GM12878 (cell line): ENCODE measurements at regions not wholly inside any gene's neighbourhood (a gene's known extent, or its start where the extent isn't known, plus 50 kb on each side); places are given as distances from the start of the nearest gene placed in this dataset.

Experiments used
- ATAC-seq: fragments of 200-7000 bp; cut with Tn5 transposase; 3 replicates; pipeline ENCODE4 v1.9.1; 2020; ENCODE audit warnings: mild to moderate bottlenecking, moderate library complexity
- BruUV-seq: library from RNA; stranded (reverse); fragments of 400-500 nt; replicated peaks from 2 replicates; lab custom pipeline; 2021; lab: Mats Ljungman, UMichigan
- CTCF ChIA-PET: fragments of 300-600 bp; sonication (Branson Sonifier 250); formaldehyde crosslinking; extraction: SDS; loops from one replicate; lab custom pipeline; 2021; ENCODE audit warnings: inconsistent platforms; lab: Yijun Ruan, JAX
- POLR2A ChIA-PET: fragments of 350-600 bp; formaldehyde crosslinking; extraction: SDS; loops from one replicate; lab custom pipeline; 2021; ENCODE audit warnings: inconsistent platforms; lab: Charles Lee
- RAD21 ChIA-PET: fragments of 300-600 bp; sonication (Branson Sonifier 250); formaldehyde crosslinking; loops from one replicate; lab custom pipeline; 2023; ENCODE audit warnings: antibody characterized with exemption; ENCODE audit not compliant: unreplicated experiment; lab: Charles Lee
- SMC1A ChIA-PET: fragments of 300-600 bp; sonication (Branson Sonifier 250); formaldehyde crosslinking; loops from one replicate; lab custom pipeline; 2023; ENCODE audit not compliant: unreplicated experiment, uncharacterized antibody; lab: Charles Lee
- DNase-seq: peaks from one replicate; pipeline ENCODE4 v3.0.0-alpha.2; 2011; ENCODE audit warnings: low read depth, low spot score
- FAIRE-seq: peaks from 3 replicates; lab custom pipeline; 2011; peaks lifted over from hg19 to GRCh38; lab: Jason Lieb, UNC
- H2AFZ ChIP-seq: 2 replicates; pipeline ENCODE4 v1.6.0; 2011; ENCODE audit warnings: low read depth, low read length, control low read depth; ENCODE audit not compliant: control insufficient read depth
- H3K27ac ChIP-seq: 2 replicates; pipeline ENCODE4 v1.5.1; 2011; ENCODE audit warnings: control low read depth; ENCODE audit not compliant: control insufficient read depth, insufficient read depth
- H3K27me3 ChIP-seq, 2 experiments: replicated peaks in 1 of 2; 2 replicates each; pipeline versions ENCODE4 v1.6.0 to v1.6.1; 2011; ENCODE audit warnings: low read length in 1 of 2; ENCODE audit not compliant: control insufficient read depth in 2 of 2, insufficient read depth in 2 of 2
- H3K36me3 ChIP-seq, 2 experiments: 2 replicates each; pipeline ENCODE4 v1.5.1; 2011; ENCODE audit warnings: low read length in 1 of 2; ENCODE audit not compliant: control insufficient read depth in 2 of 2, insufficient read depth in 2 of 2
- H3K4me1 ChIP-seq: 2 replicates; pipeline ENCODE4 v1.6.1; 2011; ENCODE audit warnings: mild to moderate bottlenecking, low read length, moderate library complexity, mixed read lengths; ENCODE audit not compliant: control insufficient read depth, insufficient read depth
- H3K4me2 ChIP-seq: 2 replicates; pipeline ENCODE4 v1.6.0; 2011; ENCODE audit warnings: control low read depth; ENCODE audit not compliant: control insufficient read depth, insufficient read depth
- H3K4me3 ChIP-seq: fragments of 200-600 bp; sonication (generic); 2 replicates; pipeline ENCODE4 v1.5.1; 2016
- H3K79me2 ChIP-seq: 2 replicates; pipeline ENCODE4 v1.6.0; 2011; ENCODE audit warnings: low read length; ENCODE audit not compliant: control insufficient read depth, insufficient read depth
- H3K9ac ChIP-seq: 2 replicates; pipeline ENCODE4 v1.8.0; 2011; ENCODE audit warnings: low read length, control low read depth, mixed read lengths; ENCODE audit not compliant: control insufficient read depth, insufficient read depth
- H3K9me3 ChIP-seq: replicated peaks from 3 replicates; pipeline ENCODE4 v1.5.1; 2011; ENCODE audit warnings: mild to moderate bottlenecking, low read length; ENCODE audit not compliant: control insufficient read depth, insufficient read depth
- H4K20me1 ChIP-seq: 2 replicates; pipeline ENCODE4 v1.6.0; 2011; ENCODE audit not compliant: control insufficient read depth, insufficient read depth
- CHD2 ChIP-seq: IDR thresholded peaks from 2 replicates; pipeline ENCODE4 v1.6.1; 2011; ENCODE audit warnings: low read depth, low read length, improper control_type of control experiment, borderline replicate concordance
- HDAC2 ChIP-seq: fragments of 200-600 bp; sonication (generic); IDR thresholded peaks from 2 replicates; pipeline ENCODE4 v1.6.1; 2017
- IKZF1 ChIP-seq: fragments of 450-650 bp; conservative IDR thresholded peaks from 2 replicates; pipeline ENCODE4 v1.6.1; 2017; ENCODE audit warnings: antibody characterized with exemption, mild to moderate bottlenecking
- JUNB ChIP-seq: IDR thresholded peaks from 2 replicates; pipeline ENCODE4 v1.6.1; 2016; ENCODE audit warnings: antibody characterized with exemption, mild to moderate bottlenecking
- JUND ChIP-seq: IDR thresholded peaks from 2 replicates; pipeline ENCODE4 v1.6.1; 2012; ENCODE audit warnings: low read depth, mild to moderate bottlenecking, low read length, improper control_type of control experiment, moderate library complexity
- NFYB ChIP-seq: IDR thresholded peaks from 2 replicates; pipeline ENCODE4 v1.6.1; 2011; ENCODE audit warnings: low read depth, mild to moderate bottlenecking, low read length, improper control_type of control experiment, moderate library complexity; ENCODE audit not compliant: insufficient read depth
- PAX5 ChIP-seq: IDR thresholded peaks from 2 replicates; pipeline ENCODE4 v1.6.1; 2011; ENCODE audit warnings: low read depth, low read length, borderline replicate concordance
- PRDM15 ChIP-seq: fragments of 450-650 bp; formaldehyde crosslinking; IDR thresholded peaks from 2 replicates; pipeline ENCODE4 v1.4.0; 2020; ENCODE audit warnings: mild to moderate bottlenecking, moderate library complexity
- RAD21 ChIP-seq: IDR thresholded peaks from 2 replicates; pipeline ENCODE4 v1.6.1; 2011; ENCODE audit warnings: mild to moderate bottlenecking, low read depth, low read length, moderate library complexity; ENCODE audit not compliant: insufficient read depth
- RELB ChIP-seq: fragments of 450-650 bp; IDR thresholded peaks from 2 replicates; pipeline ENCODE4 v1.6.1; 2017; ENCODE audit warnings: low read depth, mild to moderate bottlenecking, moderate library complexity
- RFX5 ChIP-seq: IDR thresholded peaks from 2 replicates; pipeline ENCODE4 v1.6.1; 2011; ENCODE audit warnings: low read depth, low read length, improper control_type of control experiment
- SMAD5 ChIP-seq: IDR thresholded peaks from 2 replicates; pipeline ENCODE4 v1.6.1; 2016; ENCODE audit warnings: antibody characterized with exemption, low read depth
- SMC3 ChIP-seq: IDR thresholded peaks from 2 replicates; pipeline ENCODE4 v1.6.1; 2011; ENCODE audit warnings: low read length, improper control_type of control experiment, borderline replicate concordance
- SUPT20H ChIP-seq: IDR thresholded peaks from 2 replicates; pipeline ENCODE4 v1.6.1; 2011; ENCODE audit warnings: low read depth, mild to moderate bottlenecking, low read length, moderate library complexity, borderline replicate concordance; ENCODE audit not compliant: control insufficient read depth
- USF1 ChIP-seq: IDR thresholded peaks from 2 replicates; pipeline ENCODE4 v1.6.1; 2011; ENCODE audit warnings: borderline replicate concordance, low read depth, mild to moderate bottlenecking, moderate library complexity, mixed read lengths, low read length; ENCODE audit not compliant: insufficient read depth; ENCODE audit errors: extremely low read length
- ZZZ3 ChIP-seq: IDR thresholded peaks from 2 replicates; pipeline ENCODE4 v1.6.1; 2011; ENCODE audit warnings: low read depth; ENCODE audit not compliant: control insufficient read depth, insufficient read length
- WGBS: methylation state at CpG from one replicate; pipeline ENCODE4 v1.1.6; 2016; ENCODE audit warnings: low lambda C conversion rate; ENCODE audit not compliant: insufficient replicate concordance, insufficient coverage; ENCODE audit errors: missing lambda C conversion rate; 5-methylcytosine and 5-hydroxymethylcytosine counted together
- in situ Hi-C: fragments of 300-500 bp; cut with MboI; formaldehyde crosslinking; loops from 9 replicates; pipeline ENCODE4 v1.14.3; 2018; ENCODE audit warnings: mixed read lengths
- intact Hi-C: fragments of 100-400 bp; cut with micrococcal nuclease; formaldehyde crosslinking; loops from one replicate; pipeline ENCODE4 v1.14.2; 2022; ENCODE audit not compliant: unreplicated experiment
- TF ChIP-seq, protein P1 (sequence below): fragments of 450-650 bp; IDR thresholded peaks from 2 replicates; pipeline ENCODE4 v1.6.1; 2017; ENCODE audit warnings: mild to moderate bottlenecking

DNA sequence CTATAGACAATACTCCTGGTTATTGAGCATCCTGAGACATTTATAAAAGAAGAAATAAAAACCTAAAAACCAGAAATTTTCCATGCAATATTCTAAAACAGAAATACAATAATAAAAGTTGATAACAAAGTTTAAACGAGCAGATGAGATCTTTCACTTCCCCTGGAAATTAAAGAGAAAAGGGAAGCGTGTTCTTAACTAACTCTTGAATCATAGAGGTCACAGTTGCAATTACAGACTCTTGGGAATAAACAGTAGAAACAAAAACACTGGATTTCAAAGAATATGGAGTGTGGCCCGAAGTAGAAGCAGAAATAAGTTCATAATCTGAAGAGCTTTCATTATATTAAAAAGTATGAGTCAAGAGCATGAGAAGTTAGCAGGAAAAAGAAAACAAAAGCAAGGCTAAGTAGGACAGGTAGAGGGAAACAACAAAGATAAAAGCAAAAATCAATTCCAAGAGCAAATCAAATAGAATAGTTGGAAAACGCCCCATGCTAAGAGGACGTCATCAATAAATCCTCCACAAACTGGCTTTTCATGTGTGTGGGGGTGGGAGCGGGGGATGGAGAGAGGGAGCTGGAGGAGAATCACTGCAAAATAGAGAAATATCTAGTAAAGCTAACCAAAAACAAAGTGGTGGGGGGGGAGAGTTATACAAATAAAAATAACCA lies 55.2 kb upstream of the C10orf71 start:
- intact Hi-C loops = no loop called here
- ChIA-PET POLR2A (no interaction called here), SMC1A (interaction anchor here (0.6 kb wide), 1 partner anchor 189 kb away, joined by 3 read pairs; no protein-coding TSS in a partner anchor), CTCF (no interaction called here), RAD21 (no interaction called here)
- Histone ChIP-seq H3K4me1 (no peaks in the 10 kb centered on the region), H3K4me2 (no peak overlapping the region), H4K20me1 (no peaks in the 10 kb centered on the region), H3K79me2 (no peaks in the 10 kb centered on the region), H3K4me3 (no peak overlapping the region), H3K9me3 (no peaks in the 10 kb centered on the region), H3K27me3 (peaks cover 0 to 2% of the 10 kb centered on the region in 2 experiments; a peak in 1 of 4 replicates), H3K27ac (no peak overlapping the region), H3K9ac (no peak overlapping the region), H2AFZ (no peak overlapping the region), H3K36me3 (no peaks in the 10 kb centered on the region)
- no peak for ATAC-seq
- in situ Hi-C loops = no loop called here
- BruUV-seq = no TSS peak
- no peak for DNase-seq
- no peak for TF ChIP-seq JUNB
- TF ChIP-seq, protein P1, sequence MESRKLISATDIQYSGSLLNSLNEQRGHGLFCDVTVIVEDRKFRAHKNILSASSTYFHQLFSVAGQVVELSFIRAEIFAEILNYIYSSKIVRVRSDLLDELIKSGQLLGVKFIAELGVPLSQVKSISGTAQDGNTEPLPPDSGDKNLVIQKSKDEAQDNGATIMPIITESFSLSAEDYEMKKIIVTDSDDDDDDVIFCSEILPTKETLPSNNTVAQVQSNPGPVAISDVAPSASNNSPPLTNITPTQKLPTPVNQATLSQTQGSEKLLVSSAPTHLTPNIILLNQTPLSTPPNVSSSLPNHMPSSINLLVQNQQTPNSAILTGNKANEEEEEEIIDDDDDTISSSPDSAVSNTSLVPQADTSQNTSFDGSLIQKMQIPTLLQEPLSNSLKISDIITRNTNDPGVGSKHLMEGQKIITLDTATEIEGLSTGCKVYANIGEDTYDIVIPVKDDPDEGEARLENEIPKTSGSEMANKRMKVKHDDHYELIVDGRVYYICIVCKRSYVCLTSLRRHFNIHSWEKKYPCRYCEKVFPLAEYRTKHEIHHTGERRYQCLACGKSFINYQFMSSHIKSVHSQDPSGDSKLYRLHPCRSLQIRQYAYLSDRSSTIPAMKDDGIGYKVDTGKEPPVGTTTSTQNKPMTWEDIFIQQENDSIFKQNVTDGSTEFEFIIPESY = no peak
- no peak for TF ChIP-seq RAD21
- no peak for TF ChIP-seq IKZF1
- no peak for TF ChIP-seq USF1
- TF ChIP-seq JUND = no peak
- no peak for TF ChIP-seq SMC3
- TF ChIP-seq HDAC2 = no peak
- TF ChIP-seq SMAD5 = no peak
- no peak for TF ChIP-seq NFYB
- TF ChIP-seq ZZZ3 = no peak
- no peak for TF ChIP-seq PAX5
- TF ChIP-seq SUPT20H = no peak
- TF ChIP-seq RFX5 = no peak
- TF ChIP-seq CHD2 = no peak
- no peak for TF ChIP-seq RELB
- TF ChIP-seq PRDM15 = no peak
- WGBS = 3% methylated on average over 6 of the region's 6 CpGs
- FAIRE-seq = no peak
